HepG2 (cell line): ENCODE measurements at regions not wholly inside any gene's neighbourhood (a gene's known extent, or its start where the extent isn't known, plus 50 kb on each side); places are given as distances from the start of the nearest gene placed in this dataset.

Experiments used
- ATAC-seq: fragments of 200-7000 bp; cut with Tn5 transposase; 3 replicates; pipeline ENCODE4 v1.9.1; 2020; ENCODE audit warnings: mild to moderate bottlenecking, moderate library complexity
- BruUV-seq: library from RNA; stranded (reverse); fragments of 400-500 nt; replicated peaks from 2 replicates; lab custom pipeline; 2021; lab: Mats Ljungman, UMichigan
- CTCF ChIA-PET: fragments of 300-600 bp; formaldehyde crosslinking; extraction: SDS; loops from one replicate; lab custom pipeline; 2021; ENCODE audit warnings: low total read pairs, inconsistent platforms, low intra/inter-chr PET ratio; lab: Yijun Ruan, JAX
- POLR2A ChIA-PET: fragments of 350-600 bp; sonication (Branson Sonifier 250); formaldehyde crosslinking; loops from one replicate; lab custom pipeline; 2020; ENCODE audit warnings: antibody characterized with exemption, inconsistent platforms; lab: Yijun Ruan, JAX
- DNase-seq: peaks from one replicate; pipeline ENCODE4 v3.0.0-alpha.2; 2015; ENCODE audit warnings: low spot score
- FAIRE-seq: peaks from 3 replicates; lab custom pipeline; 2011; peaks lifted over from hg19 to GRCh38; lab: Jason Lieb, UNC
- H2AFZ ChIP-seq: one replicate; pipeline ENCODE4 v1.6.1; 2011; ENCODE audit warnings: low read length, inconsistent platforms
- H3K27ac ChIP-seq: fragments of 300-600 bp; 3 replicates; pipeline ENCODE4 v1.8.0; 2011; ENCODE audit warnings: mixed run types, mild to moderate bottlenecking, mixed read lengths, low read length, inconsistent platforms; ENCODE audit not compliant: insufficient read depth; ENCODE audit errors: extremely low read length
- H3K27me3 ChIP-seq, 2 experiments: fragments of 200-600 bp in 1 of 2; 2 replicates in 1 of 2; 3 replicates in 1 of 2; pipeline versions ENCODE4 v1.6.0 to v1.8.0; 2011; ENCODE audit warnings: low read length in 2 of 2, mild to moderate bottlenecking in 2 of 2, moderate library complexity in 2 of 2, inconsistent platforms in 1 of 2; ENCODE audit not compliant: insufficient read depth in 2 of 2, control insufficient read depth in 1 of 2
- H3K36me3 ChIP-seq, 2 experiments: fragments of 200-600 bp in 1 of 2; replicated peaks in 1 of 2; 2 replicates in 1 of 2; 3 replicates in 1 of 2; pipeline versions ENCODE4 v1.5.1 to v1.8.0; 2011; ENCODE audit warnings: low read length in 2 of 2, inconsistent platforms in 1 of 2; ENCODE audit not compliant: insufficient read depth in 2 of 2, control insufficient read depth in 1 of 2
- H3K4me1 ChIP-seq: 2 replicates; pipeline ENCODE4 v1.5.1; 2012; ENCODE audit warnings: low read length, inconsistent platforms; ENCODE audit not compliant: insufficient read depth
- H3K4me2 ChIP-seq: 2 replicates; pipeline ENCODE4 v1.6.0; 2011; ENCODE audit warnings: low read depth, low read length, inconsistent platforms
- H3K4me3 ChIP-seq, 3 experiments: fragments of 200-600 bp in 1 of 3; sonication (generic), shearing (Covaris generic) in 1 of 3; replicated peaks in 1 of 3; 2 replicates each; pipeline ENCODE4 v1.5.1; 2011 to 2016; ENCODE audit warnings: low read length in 3 of 3, inconsistent platforms in 2 of 3, low read depth in 2 of 3, mild to moderate bottlenecking in 2 of 3, control low read depth in 1 of 3, mixed read lengths in 1 of 3; ENCODE audit not compliant: insufficient read depth in 1 of 3
- H3K79me2 ChIP-seq: one replicate; pipeline ENCODE4 v1.6.1; 2011; ENCODE audit warnings: low read length, inconsistent platforms; ENCODE audit not compliant: insufficient read depth
- H3K9ac ChIP-seq: 2 replicates; pipeline ENCODE4 v1.6.0; 2011; ENCODE audit warnings: mild to moderate bottlenecking, low read depth, low read length, inconsistent platforms; ENCODE audit not compliant: insufficient read depth
- H3K9me3 ChIP-seq: 2 replicates; pipeline ENCODE4 v1.5.1; 2012; ENCODE audit warnings: mild to moderate bottlenecking, low read length
- H4K20me1 ChIP-seq: 2 replicates; pipeline ENCODE4 v1.6.0; 2011; ENCODE audit warnings: inconsistent platforms, mild to moderate bottlenecking, low read length, moderate library complexity; ENCODE audit not compliant: insufficient read depth
- FIP1L1 ChIP-seq: fragments of 200-400 bp; formaldehyde crosslinking; IDR thresholded peaks from 2 replicates; pipeline ENCODE4 v1.6.1; 2018; ENCODE audit warnings: low read depth, mild to moderate bottlenecking, low read length, moderate library complexity, borderline replicate concordance; ENCODE audit not compliant: insufficient read depth
- GABPB1 ChIP-seq: IDR thresholded peaks from 2 replicates; pipeline ENCODE4 v1.6.1; 2016; ENCODE audit warnings: mild to moderate bottlenecking, missing genetic modification reagents, moderate library complexity, missing compliant biosample characterization
- MED1 ChIP-seq: sonication (generic); formaldehyde crosslinking; IDR thresholded peaks from 2 replicates; pipeline ENCODE4 v1.4.0; 2020; ENCODE audit warnings: missing genetic modification reagents
- NFATC3 ChIP-seq: sonication (generic); formaldehyde crosslinking; IDR thresholded peaks from 2 replicates; pipeline ENCODE4 v1.5.1; 2020; ENCODE audit warnings: mild to moderate bottlenecking, missing genetic modification reagents
- NFYC ChIP-seq: IDR thresholded peaks from 2 replicates; pipeline ENCODE4 v1.6.1; 2016; ENCODE audit warnings: missing genetic modification reagents, missing compliant biosample characterization
- RARG ChIP-seq: sonication (generic); formaldehyde crosslinking; IDR thresholded peaks from 2 replicates; pipeline ENCODE4 v1.4.0; 2020; ENCODE audit warnings: low read depth, mild to moderate bottlenecking, missing genetic modification reagents
- SP5 ChIP-seq: IDR thresholded peaks from 2 replicates; pipeline ENCODE4 v1.6.1; 2016; ENCODE audit warnings: low read depth, borderline replicate concordance
- SUZ12 ChIP-seq: fragments of 150-350 bp; IDR thresholded peaks from 2 replicates; pipeline ENCODE4 v1.6.1; 2014; ENCODE audit warnings: low read depth, low read length
- WGBS: methylation state at CpG from one replicate; pipeline ENCODE4 v1.1.6; 2017; ENCODE audit warnings: low lambda C conversion rate; 5-methylcytosine and 5-hydroxymethylcytosine counted together
- in situ Hi-C: cut with HindIII; loops from 2 replicates; pipeline ENCODE4 v1.10.0; 2017; ENCODE audit warnings: low pct_unique_long_range_greater_than_20kb; ENCODE audit not compliant: extremely low pct_ligation_motif_present
- intact Hi-C: fragments of 100-400 bp; cut with micrococcal nuclease; formaldehyde crosslinking; loops from one replicate; pipeline ENCODE4 v1.10.0; 2022; ENCODE audit not compliant: unreplicated experiment
- TF ChIP-seq, protein P1 (sequence below): IDR thresholded peaks from 2 replicates; pipeline ENCODE4 v1.6.1; 2016; ENCODE audit warnings: low read depth, borderline replicate concordance
- TF ChIP-seq, protein P2 (sequence below): sonication (generic); formaldehyde crosslinking; IDR thresholded peaks from 2 replicates; pipeline ENCODE4 v1.4.0; 2020; ENCODE audit warnings: missing genetic modification reagents

DNA sequence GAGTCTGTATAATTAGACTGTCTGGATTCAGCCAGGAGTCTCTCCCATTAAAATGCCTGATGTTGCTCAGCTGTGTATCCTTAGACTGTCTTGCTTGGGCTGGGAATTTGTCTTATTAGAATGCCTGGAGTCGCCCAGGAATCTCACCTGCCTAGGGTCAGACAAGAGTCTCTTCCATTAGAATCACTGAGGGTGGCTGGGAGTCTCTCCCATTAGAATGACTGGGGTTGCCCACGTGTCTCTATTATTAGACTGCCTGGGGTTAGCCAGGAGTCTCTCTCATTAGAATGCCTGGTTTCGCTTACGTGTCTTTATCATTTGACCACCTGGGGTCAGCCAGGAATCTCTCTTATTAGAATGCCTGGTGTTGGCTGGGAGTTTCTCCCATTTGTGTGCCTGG is 1450.0 kb downstream of the UQCRFS1 start:
- peaks cover 100% of the 10 kb centered on the region for H3K9me3 ChIP-seq
- H2AFZ ChIP-seq = no peak overlapping the region
- FAIRE-seq (no peak), DNase-seq (no peak), ATAC-seq (no peak)
- H3K79me2 ChIP-seq = no peaks in the 10 kb centered on the region
- no peak overlapping the region for H3K4me3 ChIP-seq
- TF ChIP-seq, protein P1, sequence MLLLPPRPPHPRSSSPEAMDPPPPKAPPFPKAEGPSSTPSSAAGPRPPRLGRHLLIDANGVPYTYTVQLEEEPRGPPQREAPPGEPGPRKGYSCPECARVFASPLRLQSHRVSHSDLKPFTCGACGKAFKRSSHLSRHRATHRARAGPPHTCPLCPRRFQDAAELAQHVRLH (CRISPR knock-in tag) = no peak
- no peak for TF ChIP-seq RARG (CRISPR knock-in tag)
- TF ChIP-seq, protein P2, sequence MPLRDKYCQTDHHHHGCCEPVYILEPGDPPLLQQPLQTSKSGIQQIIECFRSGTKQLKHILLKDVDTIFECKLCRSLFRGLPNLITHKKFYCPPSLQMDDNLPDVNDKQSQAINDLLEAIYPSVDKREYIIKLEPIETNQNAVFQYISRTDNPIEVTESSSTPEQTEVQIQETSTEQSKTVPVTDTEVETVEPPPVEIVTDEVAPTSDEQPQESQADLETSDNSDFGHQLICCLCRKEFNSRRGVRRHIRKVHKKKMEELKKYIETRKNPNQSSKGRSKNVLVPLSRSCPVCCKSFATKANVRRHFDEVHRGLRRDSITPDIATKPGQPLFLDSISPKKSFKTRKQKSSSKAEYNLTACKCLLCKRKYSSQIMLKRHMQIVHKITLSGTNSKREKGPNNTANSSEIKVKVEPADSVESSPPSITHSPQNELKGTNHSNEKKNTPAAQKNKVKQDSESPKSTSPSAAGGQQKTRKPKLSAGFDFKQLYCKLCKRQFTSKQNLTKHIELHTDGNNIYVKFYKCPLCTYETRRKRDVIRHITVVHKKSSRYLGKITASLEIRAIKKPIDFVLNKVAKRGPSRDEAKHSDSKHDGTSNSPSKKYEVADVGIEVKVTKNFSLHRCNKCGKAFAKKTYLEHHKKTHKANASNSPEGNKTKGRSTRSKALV (CRISPR knock-in tag) = no peak
- TF ChIP-seq MED1 (CRISPR knock-in tag) = no peak
- TF ChIP-seq SUZ12 = no peak
- no peak for TF ChIP-seq NFATC3 (CRISPR knock-in tag)
- no peak for TF ChIP-seq GABPB1 (CRISPR knock-in tag)
- TF ChIP-seq NFYC = no peak
- no peak for TF ChIP-seq FIP1L1
- TF ChIP-seq SP5 = no peak
- in situ Hi-C loops (no loop called here), intact Hi-C loops (no loop called here)
- CTCF ChIA-PET = no interaction called here
- H3K36me3 ChIP-seq = no peaks in the 10 kb centered on the region
- BruUV-seq = no TSS peak
- no peak overlapping the region for H3K4me2 ChIP-seq
- H3K4me1 ChIP-seq = no peaks in the 10 kb centered on the region
- no peaks in the 10 kb centered on the region for H3K27me3 ChIP-seq
- no peak overlapping the region for H3K9ac ChIP-seq
- no peak overlapping the region for H3K27ac ChIP-seq
- POLR2A ChIA-PET = no interaction called here
- 100% methylated on average over 3 of the region's 4 CpGs for WGBS
- H4K20me1 ChIP-seq = no peaks in the 10 kb centered on the region
